ENCODE measurements at regions not wholly inside any gene's neighbourhood (a gene's known extent, or its start where the extent isn't known, plus 50 kb on each side); places are given as distances from the start of the nearest gene placed in this dataset.
"Not testable (repeated sequence)": the region's sequence is repeated elsewhere in the genome, so short reads cannot be mapped to it uniquely, and the experiment has no call there.

DNA sequence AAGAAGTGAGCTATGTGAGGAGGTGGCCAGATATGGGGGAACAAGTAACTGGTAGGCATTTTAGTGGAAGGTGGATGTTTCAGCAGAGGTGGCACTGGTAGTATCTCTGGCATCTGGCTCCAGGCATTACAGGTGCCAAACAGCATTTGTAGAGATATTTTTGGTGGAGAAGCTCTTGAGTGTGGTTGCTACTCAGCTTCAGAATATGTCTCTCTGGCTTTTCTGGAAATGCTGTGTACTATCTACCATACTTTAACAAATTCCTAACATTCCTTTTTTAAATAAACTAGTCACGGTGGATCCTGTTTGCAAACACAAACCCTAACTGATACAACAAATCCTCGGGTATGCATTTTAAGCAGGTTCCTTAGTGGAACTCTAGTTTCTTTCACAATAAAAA lies 128.0 kb downstream of the BARX2 start:
- DNase-seq: no peak

DNA sequence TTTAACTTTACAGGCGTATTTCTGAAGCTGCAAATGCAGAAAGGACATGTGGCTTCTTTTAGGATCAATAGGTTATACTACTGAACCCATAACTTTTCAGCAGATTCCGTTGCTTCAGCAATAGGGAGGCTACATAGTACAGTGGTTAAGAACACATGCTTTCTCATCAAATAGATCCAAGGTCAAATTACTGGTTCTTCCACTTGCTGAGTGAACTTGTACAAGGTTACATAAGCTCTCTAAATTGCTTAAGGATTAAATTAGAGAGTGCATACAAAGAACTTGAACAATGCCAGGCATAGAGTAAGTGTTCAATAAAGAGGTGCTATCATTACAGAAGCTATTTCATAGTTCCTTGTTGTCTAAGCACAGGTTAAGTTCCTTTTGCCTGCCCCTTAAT lies 129.6 kb downstream of the BARX2 start:
- DNase-seq: no peak

DNA sequence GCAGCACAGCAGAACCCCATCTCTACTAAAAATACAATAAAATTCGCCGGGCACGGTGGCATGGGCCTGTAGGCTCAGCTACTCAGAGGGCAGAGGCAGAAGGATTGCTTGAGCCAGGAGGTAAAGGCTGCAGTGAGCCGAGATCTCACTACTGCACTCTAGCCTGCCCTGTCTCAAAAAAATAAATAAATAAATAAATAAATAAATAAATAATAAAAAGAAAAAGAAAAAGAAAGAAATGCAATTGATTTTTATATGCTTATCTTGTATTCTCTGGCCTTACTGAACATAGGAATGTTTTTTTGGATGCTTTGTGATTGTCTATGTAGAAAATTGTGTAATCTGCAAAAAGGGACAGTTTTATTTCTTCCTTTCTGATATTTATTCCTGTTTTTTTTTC lies 132.5 kb downstream of the BARX2 start:
- no peak for DNase-seq

DNA sequence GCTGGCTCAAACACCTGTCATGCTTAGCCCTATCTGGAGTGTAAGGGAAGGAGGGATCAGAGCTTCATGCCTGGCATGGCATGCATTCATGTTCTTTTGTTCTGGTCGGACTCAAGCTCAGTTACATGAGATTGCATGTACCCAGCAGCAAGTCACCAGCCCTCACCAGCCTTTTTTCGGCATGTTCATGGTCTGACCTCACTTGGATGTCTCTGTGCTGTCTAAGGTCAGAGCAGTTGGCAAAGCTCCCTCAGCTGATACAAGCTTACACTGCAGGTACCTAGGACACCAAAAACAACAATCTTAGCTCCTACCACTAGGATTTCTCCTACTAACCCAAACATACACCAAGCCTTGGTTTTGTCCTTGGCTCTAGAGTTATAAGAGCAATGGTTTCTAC lies 152.6 kb downstream of the BARX2 start:
- no peak for DNase-seq

DNA sequence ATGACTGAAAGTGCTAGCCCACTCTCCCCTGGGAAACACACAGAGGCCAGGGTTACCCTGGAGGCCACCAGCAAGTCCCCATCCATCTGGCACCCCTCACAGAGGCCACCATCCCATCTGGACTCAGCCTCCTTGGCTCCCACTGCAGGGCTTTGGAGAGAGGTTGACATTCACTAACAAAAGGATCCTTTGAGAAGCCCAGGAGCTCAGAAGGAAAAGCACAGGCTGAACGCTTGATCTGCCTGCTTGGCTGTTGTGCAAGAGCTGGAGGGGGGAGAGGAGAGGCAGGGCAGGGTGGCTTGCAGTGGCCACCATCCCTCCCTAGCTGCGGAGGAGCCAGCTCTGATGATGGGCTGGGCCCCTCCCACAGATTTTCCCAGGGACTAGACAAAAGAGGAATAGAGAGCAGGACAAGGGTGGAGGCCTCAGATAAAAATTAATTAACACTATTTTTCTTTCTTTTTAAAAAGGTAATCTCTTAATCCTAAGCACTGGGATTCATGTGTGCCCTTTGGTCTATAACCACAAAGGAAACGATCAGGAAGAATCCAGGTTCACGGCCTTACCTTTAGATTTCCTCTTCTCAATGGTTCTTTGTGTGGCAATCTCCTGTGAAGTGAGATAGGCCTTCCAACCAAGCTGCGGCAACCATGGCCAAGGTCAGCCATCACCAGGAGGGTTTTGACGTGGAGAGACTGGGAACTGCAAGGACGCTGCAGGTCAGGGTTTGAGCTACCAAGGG lies 154.7 kb downstream of the BARX2 start:
- DNase-seq: peak; percentile 5

DNA sequence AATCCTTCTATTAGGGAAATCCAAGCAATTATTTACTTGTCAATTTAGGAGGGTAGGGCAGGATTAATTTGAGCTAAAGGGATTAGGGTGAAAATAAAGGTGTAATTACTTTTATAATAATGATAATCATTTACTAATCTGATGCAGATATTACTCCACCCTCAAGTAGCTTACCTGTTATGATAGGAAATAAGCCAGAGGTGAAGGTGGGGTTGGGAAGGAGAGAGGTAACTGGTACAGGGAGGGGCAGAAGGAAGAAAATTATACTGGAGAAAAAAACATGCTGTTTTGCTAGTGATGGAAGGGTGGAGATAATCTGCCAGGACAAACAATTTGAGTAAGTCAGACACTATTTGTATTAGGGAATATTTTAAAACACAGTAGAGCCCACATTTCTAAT lies 157.7 kb downstream of the BARX2 start:
- no peak for DNase-seq

DNA sequence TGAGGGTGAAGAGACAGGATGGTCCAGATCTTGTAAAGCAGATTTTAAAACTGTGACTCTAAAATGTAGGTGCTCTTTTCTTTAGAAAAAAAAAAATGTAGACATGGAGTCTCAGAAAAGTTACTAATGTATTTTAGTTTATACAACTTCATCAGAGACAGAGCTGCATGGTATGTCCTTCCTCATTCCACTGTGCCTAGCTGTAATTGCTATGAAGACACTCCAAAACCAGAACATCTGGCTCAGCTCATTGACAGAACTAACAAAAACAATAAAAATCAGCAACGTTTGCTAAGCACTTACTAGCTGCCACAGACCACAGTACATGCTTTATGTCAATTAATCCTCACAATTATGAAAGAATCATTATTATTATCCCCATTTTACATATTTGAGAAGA lies 160.7 kb downstream of the BARX2 start:
- DNase-seq: no peak

DNA sequence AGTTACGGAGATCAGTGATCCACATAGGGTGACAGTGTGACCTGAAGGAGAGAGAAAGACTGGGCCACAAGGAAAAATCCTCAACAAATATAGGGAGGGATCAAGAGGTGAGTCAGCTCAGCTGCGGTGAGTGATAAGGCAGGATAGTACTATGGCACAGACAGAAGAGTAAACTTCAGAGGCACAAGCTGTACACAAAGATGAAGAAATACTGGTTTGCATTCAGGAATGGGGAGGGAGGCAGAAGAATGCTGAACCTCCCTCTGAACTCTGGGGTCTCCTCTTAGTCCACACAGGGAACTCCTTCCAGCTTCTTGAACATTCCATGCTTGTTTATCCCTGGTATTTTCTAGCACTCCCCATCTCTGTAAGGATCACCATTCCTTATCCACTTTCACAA lies 162.7 kb downstream of the BARX2 start:
- no peak for DNase-seq

DNA sequence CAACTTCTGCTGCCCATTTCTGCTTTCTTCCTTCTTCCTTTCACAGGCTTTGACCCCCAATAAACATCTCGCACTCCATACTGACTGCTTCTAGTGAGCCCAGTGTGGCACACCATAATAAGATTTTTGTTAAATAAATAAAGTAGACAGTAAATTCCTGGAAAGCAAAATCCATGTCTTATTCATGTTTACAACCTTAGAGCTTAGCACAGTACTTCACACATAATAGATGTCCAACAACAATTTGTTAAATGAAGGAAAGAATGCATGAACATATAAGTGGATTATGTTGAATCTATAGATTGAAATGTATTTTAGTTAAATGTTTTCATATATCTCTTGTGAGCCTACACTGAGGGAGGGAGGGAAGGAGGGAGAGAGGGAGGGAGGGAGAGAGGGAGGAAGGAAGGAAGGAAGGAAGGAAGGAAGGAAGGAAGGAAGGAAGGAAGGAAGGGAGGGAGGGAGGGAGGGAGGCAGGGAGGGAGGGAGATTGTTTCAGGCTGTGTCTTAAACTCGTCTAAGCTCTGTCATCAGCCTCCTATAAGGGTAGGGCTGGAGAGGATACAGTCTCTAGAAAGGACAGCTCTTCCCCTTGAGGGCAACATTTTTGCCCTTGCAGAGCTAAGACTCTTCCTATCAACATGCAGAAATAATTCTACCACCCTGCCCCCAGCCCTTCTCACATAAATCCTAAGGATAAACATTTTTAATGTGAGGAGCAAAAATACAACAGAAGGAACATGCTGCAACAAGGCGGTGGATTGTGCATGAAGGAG lies 168.1 kb downstream of the BARX2 start:
- DNase-seq: no peak

DNA sequence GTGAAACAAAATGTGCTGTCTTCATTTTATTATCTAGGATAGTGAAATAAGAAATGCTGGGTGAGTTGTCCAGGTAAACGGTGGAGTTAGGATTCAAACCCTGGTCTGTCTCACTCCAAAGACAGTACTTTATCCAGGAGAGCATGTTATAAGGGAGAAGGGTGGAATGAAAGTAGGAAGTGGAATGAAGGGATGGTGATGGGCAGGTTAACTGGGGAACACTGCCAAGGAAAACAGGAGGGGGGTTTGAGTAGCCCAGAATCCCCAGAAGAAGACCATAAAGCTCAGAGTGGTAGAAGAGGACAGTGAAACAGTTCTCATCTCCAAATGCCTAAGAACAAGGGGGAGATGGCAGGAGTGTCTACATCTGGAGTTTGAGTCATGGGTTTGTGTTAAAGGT lies 169.0 kb downstream of the BARX2 start:
- no peak for DNase-seq

DNA sequence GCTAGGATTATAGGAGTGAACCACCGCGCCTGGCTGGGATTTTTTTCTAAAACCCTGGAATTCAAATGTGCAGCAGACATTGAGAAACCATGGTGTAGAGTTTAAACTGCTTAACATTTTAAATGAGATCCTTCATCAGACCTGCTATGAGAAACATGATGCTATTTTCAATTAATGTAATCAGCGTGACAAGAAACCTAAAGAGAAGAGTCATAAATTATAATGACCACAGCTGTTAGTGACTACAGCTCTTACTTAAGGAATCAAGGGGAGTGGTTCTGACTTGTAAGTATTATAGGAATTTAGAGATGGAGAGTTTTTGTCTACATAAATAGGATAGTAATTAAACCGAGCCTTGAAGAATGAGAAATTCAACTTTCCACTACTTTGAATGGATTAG lies 170.6 kb downstream of the BARX2 start:
- no peak for DNase-seq

DNA sequence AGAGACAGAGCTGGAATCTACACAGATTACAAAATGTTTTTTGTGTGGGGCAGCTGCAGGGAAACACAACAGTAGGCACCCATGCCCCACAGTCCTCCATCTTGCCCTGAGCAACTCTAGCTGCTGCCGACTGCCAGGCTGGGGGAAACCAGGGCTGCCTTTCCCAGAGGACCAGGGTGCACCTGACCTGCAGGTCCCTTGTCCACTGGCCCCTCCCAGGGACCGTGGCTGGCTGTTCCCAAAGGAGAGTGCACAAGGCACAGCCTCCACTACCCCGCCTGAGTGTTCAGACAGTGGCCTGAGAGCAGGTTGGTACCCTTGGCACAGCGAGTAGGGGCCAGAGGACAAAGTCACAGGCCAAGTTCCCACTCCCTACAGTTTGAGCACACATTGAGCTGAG lies 181.8 kb downstream of the BARX2 start:
- DNase-seq: no peak

DNA sequence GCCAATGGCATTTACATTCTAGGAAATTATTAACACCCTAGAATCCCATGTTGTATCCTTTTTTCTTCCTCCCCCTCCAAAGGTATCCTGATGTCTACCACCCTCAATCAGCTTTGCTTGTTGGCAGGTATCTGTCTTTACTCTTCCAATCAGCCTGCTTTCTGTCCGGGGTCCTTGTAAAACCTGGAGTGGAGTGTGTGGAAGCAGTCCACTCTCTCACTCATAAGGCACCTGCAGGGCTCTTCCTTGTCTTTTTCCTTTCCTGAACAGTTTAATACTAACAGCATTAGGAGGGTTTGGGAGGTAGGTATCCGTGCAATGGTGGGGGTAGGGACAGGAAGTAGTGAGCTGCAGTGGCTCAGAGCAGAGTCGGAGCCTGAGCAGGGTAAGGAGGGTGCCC lies 193.4 kb downstream of the BARX2 start:
- no peak for DNase-seq

DNA sequence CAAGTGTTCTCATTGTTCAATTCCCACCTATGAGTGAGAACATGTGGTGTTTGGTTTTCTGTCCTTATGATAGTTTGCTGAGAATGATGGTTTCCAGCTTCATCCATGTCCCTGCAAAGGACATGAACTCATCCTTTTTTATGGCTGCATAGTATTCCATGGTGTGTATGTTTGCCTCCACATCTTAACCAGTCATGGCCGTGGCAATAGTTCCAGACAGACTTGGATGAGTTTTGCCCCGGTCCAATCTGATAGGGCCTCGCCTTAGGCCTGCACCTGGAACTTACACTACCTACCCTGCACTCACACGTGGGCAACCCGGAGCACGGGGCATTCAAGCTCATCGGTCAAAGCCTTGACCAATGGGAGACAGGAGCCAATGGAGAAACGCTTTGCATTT lies 197.0 kb downstream of the BARX2 start:
- DNase-seq: not testable (repeated sequence)

DNA sequence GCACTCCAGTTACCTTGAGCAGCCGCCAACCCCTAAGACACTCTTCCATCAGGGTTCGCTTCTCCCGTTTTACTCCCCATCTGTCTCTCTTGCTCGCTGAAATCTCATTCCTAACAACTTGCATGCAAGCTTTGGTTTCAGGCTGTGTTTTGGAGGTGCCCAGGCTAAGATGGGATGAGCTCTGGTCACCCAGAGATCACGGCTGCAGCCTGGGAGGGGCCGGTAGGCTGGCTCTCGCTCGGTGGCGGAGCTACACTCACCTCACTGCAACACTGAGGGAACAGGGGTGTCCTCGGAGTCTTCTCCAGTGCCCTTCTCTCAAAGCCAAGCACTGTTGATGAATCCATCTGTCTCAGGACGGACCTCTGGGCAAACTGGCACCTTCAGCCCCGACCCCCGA lies 197.5 kb downstream of the BARX2 start:
- DNase-seq: no peak

DNA sequence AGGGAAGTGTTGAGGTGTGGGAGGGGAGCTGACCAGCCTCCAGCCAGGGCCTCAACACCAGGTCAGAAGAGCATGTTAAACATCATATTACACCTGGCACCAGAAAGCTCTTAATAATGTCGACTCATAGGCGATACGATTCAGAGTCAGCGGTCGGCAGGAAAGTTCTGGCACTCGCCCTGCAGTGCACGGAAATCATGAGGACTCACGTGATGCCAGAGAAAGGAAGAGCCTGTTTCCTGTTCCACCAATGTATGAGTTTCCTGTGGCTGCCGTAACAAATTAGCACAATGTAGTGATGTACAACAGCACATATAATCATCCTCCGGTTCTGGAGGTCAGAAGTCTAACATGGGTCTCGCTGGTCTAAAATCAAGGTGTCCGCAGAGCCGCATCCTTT lies 198.8 kb downstream of the BARX2 start:
- no peak for DNase-seq

DNA sequence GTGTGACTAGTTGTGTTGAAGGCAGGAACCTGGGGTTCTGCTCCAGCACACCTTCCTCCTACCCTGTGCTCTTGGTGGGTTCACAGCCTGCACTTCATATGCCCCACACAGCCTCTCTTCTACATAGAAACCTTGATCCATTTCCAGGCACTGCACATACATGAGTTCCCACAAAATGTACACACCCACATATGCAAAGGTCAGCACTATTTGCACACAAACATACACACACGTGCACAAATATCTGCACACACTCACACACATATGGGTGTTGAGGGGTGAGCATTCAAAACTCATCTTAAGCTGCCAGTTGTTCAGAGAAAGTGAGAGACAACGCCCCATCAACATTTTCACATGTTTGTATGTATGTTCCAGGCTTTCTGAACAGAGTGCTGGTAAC lies 201.0 kb downstream of the BARX2 start:
- DNase-seq: no peak

DNA sequence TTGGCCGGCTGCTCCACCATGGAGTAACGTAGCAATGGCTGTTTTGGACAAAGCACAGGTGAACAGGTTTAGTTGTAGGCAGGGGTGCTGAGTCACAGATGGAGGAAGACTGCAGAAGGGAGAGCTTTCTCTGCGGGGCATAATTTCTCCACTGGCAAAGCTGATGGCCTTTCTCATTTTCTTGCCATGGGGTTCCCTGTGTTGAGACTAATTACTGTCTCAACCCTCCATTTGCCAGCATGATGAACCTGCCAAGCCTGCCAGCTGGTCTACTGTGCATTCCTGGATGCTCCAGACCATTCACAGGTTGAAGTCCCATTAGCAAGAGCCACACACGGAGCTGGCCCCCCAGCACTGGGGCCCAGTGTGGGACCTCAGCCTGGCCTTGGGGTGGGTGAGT lies 202.4 kb downstream of the BARX2 start:
- no peak for DNase-seq

DNA sequence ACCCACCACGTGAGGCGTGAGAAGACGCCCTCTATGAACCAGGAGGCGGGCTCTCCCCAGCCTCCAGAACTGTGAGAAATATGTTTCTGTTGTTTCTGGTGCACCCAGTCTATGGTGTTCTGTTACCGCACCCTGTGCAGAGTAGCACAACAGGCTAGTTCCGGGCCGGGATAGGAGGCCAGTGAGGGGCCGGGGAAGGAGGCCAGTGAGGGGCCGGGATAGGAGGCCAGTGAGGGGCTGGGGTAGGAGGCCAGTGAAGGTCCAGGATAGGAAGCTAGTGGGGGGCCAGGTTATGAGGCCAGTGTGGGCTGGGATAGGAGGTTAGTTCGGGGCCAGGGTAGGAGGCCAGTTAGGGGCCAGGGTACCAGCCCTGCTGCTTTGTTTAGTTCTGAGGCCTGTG lies 204.6 kb downstream of the BARX2 start:
- no peak for DNase-seq

DNA sequence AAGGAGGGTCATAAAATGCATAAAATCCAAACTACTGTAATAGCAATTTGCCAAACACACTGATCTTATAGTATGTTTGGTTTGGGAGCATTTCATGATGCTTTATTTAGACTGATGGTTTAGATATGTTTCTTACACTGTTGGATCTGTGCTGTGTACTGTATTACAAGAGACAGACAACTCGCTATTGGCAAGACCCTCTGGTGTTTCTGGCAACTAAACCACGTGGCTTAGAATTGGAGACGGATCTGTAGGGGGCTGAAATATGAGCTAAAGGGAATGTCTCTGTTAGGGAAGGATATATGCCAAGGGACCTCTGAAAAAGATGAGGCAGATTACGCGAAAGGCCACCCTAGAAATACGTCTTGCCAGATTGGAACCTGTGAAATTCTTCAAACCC lies 208.7 kb downstream of the BARX2 start:
- DNase-seq: no peak

DNA sequence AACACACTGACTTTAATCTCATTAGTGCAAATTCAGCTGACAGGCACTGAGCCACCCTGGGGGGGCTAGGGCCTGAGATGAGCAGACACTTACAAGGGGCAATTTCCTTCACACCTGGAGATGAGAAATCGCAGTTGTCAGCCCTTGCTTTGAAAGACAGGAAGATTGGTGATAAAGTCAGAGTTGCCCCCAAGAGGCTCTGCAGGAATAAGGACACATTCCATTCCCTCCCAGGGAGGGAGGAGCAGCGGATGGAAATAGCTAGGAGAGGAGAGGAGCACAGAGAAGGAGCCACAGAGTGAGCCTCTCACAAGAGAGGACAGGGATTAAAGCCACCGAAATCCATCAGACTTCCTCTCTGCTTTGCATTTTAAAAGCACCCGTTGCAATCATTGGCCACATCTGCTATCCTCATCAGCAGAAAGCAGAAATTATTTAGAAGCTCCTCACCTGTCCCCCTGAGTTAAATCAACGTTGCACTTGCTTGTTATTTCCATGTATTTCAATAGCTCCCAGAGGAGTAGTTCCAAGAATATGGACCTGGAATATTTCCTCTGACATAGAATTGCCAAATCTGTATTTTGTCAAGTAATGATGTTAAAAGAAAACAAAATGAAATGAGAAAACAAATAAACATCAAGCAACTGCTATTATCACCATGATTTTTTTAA lies 213.7 kb downstream of the BARX2 start:
- DNase-seq: no peak

DNA sequence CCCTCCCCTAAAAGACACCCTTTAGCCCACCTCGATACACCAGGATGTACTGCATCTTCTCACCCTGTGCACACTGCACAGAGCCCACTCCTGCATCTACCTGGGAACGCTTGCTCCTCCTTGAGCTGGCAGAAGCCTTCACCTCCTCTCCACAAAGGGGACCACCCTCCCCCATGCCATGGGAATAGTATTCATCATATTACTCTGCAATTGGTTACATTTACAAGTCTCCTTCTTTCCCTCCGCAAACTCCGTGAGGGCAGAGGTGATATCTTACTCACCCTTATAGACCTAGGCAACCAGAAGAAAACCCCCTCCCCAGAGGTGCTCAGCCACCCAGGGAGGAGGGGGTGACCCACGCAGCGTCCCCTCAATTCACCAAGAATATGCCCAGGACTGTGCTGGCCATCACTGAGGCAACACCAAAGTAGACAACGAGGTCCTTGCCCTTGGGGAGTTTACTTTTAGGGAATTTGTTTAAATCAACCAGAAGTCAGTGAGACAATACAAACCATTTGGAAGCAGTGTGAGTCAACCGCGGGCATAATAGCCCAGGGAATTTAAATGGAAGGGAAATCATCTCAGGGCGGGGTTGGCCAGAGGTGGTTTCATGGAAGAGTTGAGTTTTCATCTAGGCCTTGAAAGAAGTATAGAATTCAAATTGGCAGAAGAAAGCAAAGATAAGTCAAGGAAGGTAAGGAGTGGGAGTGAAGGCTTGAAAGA lies 214.5 kb downstream of the BARX2 start:
- no peak for DNase-seq

DNA sequence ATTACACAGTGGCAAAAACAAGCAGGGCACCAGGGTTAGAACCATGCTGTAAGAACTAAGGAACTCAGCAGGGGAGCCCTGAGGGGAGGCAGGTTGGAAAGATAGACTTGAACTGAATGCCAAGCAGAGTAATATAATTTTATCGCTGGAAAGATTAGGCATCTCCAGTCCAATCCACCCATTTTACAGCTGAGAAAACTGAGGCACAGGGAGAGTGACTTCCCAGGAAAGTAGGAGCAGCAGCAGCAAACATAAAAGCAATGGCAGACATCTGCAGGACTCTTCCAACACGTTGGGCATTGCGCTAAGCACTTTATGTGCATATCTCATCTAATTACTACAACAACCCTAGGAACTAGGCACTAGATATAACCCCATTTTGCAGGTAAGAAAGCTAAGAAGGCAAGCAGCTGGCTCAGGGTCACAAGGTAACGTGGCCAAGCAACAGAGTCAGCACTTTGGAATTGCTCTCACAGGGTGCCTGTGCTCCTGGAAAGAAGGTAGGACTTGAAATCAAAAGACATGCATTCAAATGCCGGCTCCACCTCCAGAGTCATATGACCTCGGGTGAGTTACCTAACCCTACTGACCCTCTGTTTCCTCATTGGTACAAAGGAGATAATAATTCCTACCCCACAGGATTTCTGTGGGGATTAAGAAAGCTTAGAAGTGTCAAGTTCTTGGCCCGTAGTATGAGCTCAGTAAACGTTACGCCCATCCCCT lies 215.3 kb downstream of the BARX2 start:
- no peak for DNase-seq

Measured in MV-4-11 (cell line).